Fibroblast of mammary gland (primary cell): ENCODE measurements at regions not wholly inside any gene's neighbourhood (a gene's known extent, or its start where the extent isn't known, plus 50 kb on each side); places are given as distances from the start of the nearest gene placed in this dataset.

Experiments
- DNase-seq: peaks from one replicate; pipeline ENCODE4 v3.0.0-alpha.2; 2010; ENCODE audit warnings: low read depth
- H3K4me3 ChIP-seq: 2 replicates; pipeline ENCODE4 v1.5.1; 2011; ENCODE audit warnings: low read depth, mild to moderate bottlenecking, low read length, moderate library complexity; ENCODE audit not compliant: control insufficient read depth
- TF ChIP-seq, protein P1 (sequence below): conservative IDR thresholded peaks from 2 replicates; pipeline ENCODE4 v1.5.1; 2011; ENCODE audit warnings: low read depth, low read length, inconsistent platforms; ENCODE audit not compliant: control insufficient read depth, insufficient read depth

DNA sequence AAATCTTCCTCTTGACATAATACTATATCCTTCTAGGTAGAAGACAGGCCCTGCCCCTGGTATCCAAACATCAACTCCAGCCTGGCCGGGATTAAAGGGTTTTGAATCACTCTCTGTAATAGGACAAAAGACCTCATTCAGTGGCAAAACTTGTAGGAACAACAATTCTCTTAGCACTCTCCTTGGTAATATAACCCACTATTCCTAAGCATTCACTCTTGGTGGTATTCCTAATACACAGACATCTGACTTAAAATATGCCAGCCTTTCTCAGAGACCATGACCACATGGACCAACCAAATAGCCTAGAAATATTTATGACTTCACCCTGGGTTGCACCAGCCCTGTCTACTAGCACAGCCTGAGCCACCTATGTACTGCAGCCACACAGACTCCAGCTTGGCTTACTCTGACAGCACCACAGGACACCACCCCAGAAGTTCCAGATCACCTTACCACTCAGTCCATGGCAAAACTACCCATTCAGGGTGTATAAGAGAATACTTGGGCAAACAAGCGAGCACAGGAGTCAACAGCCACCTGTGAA, 244.9 kb upstream of the NEBL start:
- TF ChIP-seq, protein P1, sequence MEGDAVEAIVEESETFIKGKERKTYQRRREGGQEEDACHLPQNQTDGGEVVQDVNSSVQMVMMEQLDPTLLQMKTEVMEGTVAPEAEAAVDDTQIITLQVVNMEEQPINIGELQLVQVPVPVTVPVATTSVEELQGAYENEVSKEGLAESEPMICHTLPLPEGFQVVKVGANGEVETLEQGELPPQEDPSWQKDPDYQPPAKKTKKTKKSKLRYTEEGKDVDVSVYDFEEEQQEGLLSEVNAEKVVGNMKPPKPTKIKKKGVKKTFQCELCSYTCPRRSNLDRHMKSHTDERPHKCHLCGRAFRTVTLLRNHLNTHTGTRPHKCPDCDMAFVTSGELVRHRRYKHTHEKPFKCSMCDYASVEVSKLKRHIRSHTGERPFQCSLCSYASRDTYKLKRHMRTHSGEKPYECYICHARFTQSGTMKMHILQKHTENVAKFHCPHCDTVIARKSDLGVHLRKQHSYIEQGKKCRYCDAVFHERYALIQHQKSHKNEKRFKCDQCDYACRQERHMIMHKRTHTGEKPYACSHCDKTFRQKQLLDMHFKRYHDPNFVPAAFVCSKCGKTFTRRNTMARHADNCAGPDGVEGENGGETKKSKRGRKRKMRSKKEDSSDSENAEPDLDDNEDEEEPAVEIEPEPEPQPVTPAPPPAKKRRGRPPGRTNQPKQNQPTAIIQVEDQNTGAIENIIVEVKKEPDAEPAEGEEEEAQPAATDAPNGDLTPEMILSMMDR: no peak
- no peak overlapping the region for H3K4me3 ChIP-seq
- no peak for DNase-seq

DNA sequence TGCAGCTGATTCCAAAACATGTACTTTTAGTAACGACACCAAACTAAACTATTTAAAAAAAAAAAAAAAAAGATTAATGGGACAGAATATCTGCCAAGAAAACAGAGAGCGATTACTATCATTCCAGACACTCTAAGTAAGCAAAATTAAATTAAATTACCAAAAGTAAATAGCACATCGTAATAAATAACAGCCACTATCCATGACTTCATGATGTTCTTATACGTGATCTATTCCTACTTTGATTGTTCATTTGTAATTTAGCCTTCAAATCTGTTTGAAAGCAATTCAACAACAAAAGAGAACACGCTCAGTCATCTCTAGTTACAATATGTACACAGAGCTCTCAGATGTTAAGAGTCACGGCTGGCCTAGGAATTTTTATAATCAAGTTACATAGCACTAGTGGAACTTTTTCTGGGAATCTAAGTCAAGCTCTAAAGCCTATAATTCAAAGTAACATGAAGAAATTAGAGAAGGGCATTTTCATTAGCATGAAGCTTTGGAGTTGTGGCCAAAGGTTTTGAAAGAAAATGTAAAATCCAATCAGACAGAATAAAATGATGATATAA, 241.7 kb upstream of the NEBL start:
- TF ChIP-seq, protein P1: no peak
- H3K4me3 ChIP-seq: no peak overlapping the region
- peak; percentile 34 for DNase-seq

DNA sequence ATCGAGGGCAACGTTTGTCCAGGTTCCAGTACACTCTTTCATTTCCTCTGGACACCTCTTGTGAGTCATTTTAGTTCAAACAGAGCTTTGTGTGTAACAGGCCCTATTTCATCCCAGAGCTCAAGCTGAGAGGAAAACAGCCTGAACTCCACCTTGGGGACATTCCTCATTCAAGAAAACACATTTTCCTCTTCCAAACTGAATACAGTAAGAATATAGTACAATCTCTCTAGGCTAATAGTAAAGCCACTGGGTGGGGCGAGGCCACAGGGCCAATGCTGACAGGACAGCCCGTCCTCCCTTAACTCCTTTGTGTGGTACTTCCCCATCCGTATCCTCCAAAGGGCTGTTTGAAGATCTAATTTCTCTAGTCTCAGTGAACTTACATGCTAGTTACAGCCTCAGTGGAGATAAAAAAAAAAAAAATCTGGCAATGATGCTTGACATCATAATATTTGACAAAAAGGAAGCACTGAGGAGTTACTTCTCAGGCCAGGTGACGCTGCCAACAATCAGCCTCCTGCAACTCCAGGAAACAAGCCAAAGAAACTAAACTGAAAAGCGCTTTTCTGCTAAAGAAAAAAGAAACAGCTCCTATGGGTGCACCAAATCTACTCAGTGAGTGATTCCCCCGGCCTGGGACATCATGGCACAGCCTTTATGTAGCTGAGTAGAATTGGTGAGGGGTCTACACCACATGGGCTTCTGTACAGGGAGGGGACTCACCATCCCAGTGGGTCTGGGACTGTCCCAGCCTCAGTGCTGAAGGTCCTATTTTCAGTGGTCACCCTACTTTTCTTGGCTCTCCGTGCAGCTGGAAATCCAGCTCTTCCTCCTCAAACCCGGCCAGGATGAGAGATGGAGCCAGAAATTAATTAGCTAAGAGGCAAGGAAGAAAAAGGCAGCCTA, 238.2 kb upstream of the NEBL start:
- DNase-seq: peak; percentile 91
- TF ChIP-seq, protein P1: no peak
- H3K4me3 ChIP-seq: no peak overlapping the region

DNA sequence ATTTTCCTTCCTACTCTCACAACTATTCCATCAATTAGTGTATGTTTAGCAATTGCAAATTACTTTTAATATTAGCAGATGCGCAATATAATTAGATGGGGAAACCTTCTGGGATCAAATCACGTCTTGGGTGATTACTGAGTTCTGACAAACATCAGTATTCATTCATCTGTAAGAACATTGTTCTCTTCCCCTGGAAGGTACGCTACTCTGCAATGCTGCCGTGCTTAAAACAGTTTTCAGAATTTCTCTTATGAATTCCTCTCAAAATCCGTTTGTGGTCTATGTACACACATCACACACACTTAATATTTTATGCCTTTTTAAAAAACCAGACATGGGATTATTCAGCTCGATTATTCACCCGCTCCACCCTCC, 237.5 kb upstream of the NEBL start:
- no peak for DNase-seq
- TF ChIP-seq, protein P1: no peak
- H3K4me3 ChIP-seq: no peak overlapping the region

DNA sequence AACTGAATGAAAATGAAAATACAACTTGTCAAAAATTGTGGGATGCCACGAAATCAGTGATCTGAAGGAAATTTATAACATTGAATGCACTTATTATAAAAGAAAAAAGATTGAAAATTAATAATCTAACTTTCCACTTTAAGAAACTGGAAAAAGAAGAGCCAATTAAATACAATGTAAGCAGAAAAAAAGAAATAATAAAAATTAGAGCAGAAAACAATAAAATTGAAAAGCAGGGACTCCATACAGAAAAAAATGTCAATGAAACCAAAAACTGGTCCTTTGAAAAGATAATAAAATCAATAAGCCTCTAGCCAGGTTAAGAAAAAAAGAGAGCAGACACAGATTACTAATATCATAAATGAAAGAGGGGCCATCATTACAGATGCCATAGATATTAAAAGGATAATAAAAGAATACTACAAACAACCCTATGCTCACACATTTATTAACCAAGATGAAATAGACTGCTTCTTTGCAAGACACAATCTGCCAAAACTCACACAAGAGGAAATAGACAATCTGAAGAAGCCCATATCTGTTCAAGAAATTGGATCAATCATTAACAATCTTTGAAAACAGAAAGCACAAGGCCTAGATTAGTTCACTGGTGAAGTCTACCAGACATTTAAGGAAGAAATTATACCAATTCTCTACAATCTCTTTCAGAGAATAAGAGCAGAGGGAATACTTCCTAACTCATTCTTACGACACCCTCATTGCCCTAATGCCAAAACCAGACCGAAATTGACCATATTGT, 233.8 kb upstream of the NEBL start:
- TF ChIP-seq, protein P1: no peak
- DNase-seq: no peak
- no peak overlapping the region for H3K4me3 ChIP-seq

DNA sequence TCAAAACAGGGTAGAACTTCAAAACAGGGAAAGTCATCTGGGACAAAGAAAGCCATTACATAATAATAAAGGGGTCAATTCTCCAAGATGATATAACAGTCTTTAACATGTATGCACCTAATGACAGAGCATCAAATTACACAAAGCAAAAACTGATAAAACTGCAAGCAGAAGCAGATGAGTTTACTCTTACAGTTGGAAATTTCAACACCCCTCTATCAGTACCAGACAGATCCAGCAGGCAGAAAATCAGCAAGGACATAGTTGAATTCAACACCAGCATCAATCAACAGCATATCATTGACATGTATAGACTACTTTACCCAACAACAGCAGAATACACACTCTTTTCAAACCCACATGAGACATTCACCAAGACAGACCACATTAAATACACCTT, 233.0 kb upstream of the NEBL start:
- TF ChIP-seq, protein P1: no peak
- no peak overlapping the region for H3K4me3 ChIP-seq
- no peak for DNase-seq
